Tibial nerve (tissue), 4 donors: ENCODE measurements at regions not wholly inside any gene's neighbourhood (a gene's known extent, or its start where the extent isn't known, plus 50 kb on each side); places are given as distances from the start of the nearest gene placed in this dataset.

Experiments used
- DNase-seq, 2 donors: peaks; one replicate each; pipeline ENCODE4 v3.0.0-alpha.2; 2019; ENCODE audit warnings: low spot score in 2 of 2
- H3K27ac ChIP-seq, 4 donors: fragments of 200-600 bp; sonication (generic) in 3 of 4; one replicate each; pipeline ENCODE4 v1.5.1; 2017 to 2019; ENCODE audit warnings: mild to moderate bottlenecking in 1 of 4
- H3K27me3 ChIP-seq, 2 donors: fragments of 200-600 bp; sonication (generic) in 1 of 2; one replicate each; pipeline versions ENCODE4 v1.5.1 to v1.6.0; 2017 to 2019
- H3K36me3 ChIP-seq, 3 donors: fragments of 200-600 bp; sonication (generic); one replicate each; pipeline ENCODE4 v1.5.1; 2018 to 2019
- H3K4me1 ChIP-seq, 4 donors: fragments of 200-600 bp; sonication (generic) in 3 of 4; one replicate each; pipeline ENCODE4 v1.5.1; 2017 to 2019
- H3K4me3 ChIP-seq, 4 donors: fragments of 200-600 bp; sonication (generic) in 3 of 4; one replicate each; pipeline ENCODE4 v1.5.1; 2017 to 2019; ENCODE audit warnings: mild to moderate bottlenecking in 1 of 4, moderate library complexity in 1 of 4
- H3K9me3 ChIP-seq, 4 donors: fragments of 200-600 bp; sonication (generic) in 3 of 4; one replicate each; pipeline ENCODE4 v1.5.1; 2017 to 2019
- CTCF ChIP-seq, 5 experiments: fragments of 200-600 bp in 3 of 5; fragments of 450-650 bp in 2 of 5; sonication (generic) in 3 of 5; IDR thresholded peaks; one replicate each; pipeline ENCODE4 v1.5.1; 2016 to 2019; ENCODE audit warnings: antibody characterized with exemption in 5 of 5, mild to moderate bottlenecking in 3 of 5, moderate library complexity in 2 of 5
- EP300 ChIP-seq, 2 donors: sonication (generic); formaldehyde crosslinking; IDR thresholded peaks; one replicate each; pipeline ENCODE4 v1.6.1; 2017; ENCODE audit warnings: antibody characterized with exemption in 2 of 2, mild to moderate bottlenecking in 1 of 2
- POLR2A ChIP-seq, 2 donors: fragments of 450-650 bp; IDR thresholded peaks; one replicate each; pipeline ENCODE4 v1.6.1; 2017; ENCODE audit warnings: antibody characterized with exemption in 2 of 2, mild to moderate bottlenecking in 2 of 2, moderate library complexity in 2 of 2
- WGBS, 2 donors: methylation state at CpG; one replicate each; pipeline ENCODE4 v1.1.5; 2018; 5-methylcytosine and 5-hydroxymethylcytosine counted together

DNA sequence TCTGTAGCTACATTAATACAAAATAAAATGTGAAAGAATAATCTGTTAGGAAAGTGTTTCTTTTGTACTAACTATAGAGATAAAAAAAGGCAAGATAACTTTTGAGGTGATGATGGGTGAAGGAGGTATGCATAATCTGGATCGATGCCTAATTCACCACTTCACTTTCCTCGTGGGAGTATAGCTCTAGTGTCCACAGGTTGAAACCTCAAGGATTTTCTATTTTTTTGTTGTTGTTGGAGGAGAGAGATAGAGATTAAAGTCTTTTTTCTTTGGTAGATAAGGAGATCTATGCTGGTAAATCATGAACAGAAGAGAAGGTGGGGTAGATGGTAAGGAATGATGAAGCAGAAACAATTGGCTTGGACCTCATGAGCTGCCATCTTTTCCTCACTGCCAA, 635.3 kb upstream of the ZEB2 start:
- peaks cover 0 to 28% (median 6%) of the 10 kb centered on the region in 4 donors for H3K4me1 ChIP-seq
- TF ChIP-seq CTCF (IDR thresholded peaks at IDR 0.05) (no peak), EP300 (IDR thresholded peaks at IDR 0.05) (no peak), POLR2A (IDR thresholded peaks at IDR 0.05) (no peak)
- no peaks in the 10 kb centered on the region for H3K36me3 ChIP-seq
- H3K4me3 ChIP-seq, result no peak overlapping the region
- no peak for DNase-seq
- 77 to 90% methylated on average over 2 of the region's 2 CpGs for WGBS, 2 donors
- H3K27ac ChIP-seq, result peak overlapping the region in 1 of 4 donors; percentile 2
- H3K27me3 ChIP-seq, result no peaks in the 10 kb centered on the region
- H3K9me3 ChIP-seq, result peaks cover 0 to 10% (median 0%) of the 10 kb centered on the region in 4 donors

DNA sequence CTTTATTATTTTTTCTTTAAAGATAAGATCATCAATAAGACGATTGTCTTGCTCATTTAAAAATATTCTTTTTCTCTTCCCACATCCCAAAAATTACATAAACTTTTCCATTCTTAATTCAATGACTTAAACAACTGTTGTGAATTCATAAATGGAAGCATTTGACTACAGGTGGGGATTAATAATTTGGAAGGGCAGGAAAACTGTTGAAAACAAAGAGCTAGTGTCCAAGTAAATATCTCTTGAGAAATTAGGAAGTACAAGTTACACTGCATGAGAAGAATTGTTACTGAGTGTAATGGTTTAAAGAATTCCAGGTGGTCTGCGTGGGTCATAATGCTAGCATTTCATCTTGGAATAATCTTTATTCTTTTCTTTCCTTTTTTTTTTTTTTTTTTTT, 634.8 kb upstream of the ZEB2 start:
- Histone ChIP-seq H3K9me3 (peaks cover 0 to 10% (median 0%) of the 10 kb centered on the region in 4 donors), H3K4me1 (peaks cover 0 to 27% (median 6%) of the 10 kb centered on the region in 4 donors), H3K27me3 (no peaks in the 10 kb centered on the region), H3K27ac (no peak overlapping the region), H3K4me3 (no peak overlapping the region), H3K36me3 (no peaks in the 10 kb centered on the region)
- DNase-seq, result no peak
- TF ChIP-seq CTCF (IDR thresholded peaks at IDR 0.05) (no peak), POLR2A (IDR thresholded peaks at IDR 0.05) (no peak), EP300 (IDR thresholded peaks at IDR 0.05) (no peak)
- WGBS, 2 donors, result 69 to 77% methylated on average over 2 of the region's 2 CpGs

DNA sequence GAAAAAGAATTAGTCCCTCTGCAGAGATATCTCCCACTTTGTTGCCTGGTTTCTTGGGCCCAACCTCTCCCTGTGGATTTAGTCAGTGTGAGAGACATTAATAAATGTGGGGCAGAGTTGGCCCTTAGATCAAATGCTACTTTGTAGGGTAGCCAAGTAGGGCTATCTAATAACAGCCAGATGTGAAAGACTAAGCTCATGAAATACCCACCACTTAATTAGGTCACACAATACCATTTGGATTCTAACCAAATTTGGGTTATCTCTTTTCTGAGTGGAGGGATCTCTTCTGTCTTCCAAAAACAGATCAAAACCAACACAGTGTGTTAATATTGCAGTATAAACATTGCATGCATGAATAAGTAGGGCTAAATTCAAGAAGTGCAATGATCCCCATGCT, 626.8 kb upstream of the ZEB2 start:
- no peak overlapping the region for H3K27ac ChIP-seq
- H3K4me3 ChIP-seq, result no peak overlapping the region
- H3K4me1 ChIP-seq, result no peaks in the 10 kb centered on the region
- H3K36me3 ChIP-seq, result no peaks in the 10 kb centered on the region
- H3K27me3 ChIP-seq, result no peaks in the 10 kb centered on the region
- TF ChIP-seq CTCF (IDR thresholded peaks at IDR 0.05) (no peak), POLR2A (IDR thresholded peaks at IDR 0.05) (no peak), EP300 (IDR thresholded peaks at IDR 0.05) (no peak)
- peaks cover 0 to 9% (median 0%) of the 10 kb centered on the region in 4 donors for H3K9me3 ChIP-seq
- DNase-seq, result no peak

GRCh38 chr2:145144131-145144728, 624.3 kb upstream of the ZEB2 start:
- TF ChIP-seq EP300 (IDR thresholded peaks at IDR 0.05) (no peak), CTCF (IDR thresholded peaks at IDR 0.05) (no peak), POLR2A (IDR thresholded peaks at IDR 0.05) (no peak)
- Histone ChIP-seq H3K4me1 (no peaks in the 10 kb centered on the region), H3K4me3 (no peak overlapping the region), H3K9me3 (peaks cover 0 to 8% (median 0%) of the 10 kb centered on the region in 4 donors), H3K27ac (no peak overlapping the region), H3K36me3 (no peaks in the 10 kb centered on the region), H3K27me3 (no peaks in the 10 kb centered on the region)
- DNase-seq, result no peak
- WGBS, 2 donors, result 96 to 98% methylated on average over 3 of the region's 3 CpGs

DNA sequence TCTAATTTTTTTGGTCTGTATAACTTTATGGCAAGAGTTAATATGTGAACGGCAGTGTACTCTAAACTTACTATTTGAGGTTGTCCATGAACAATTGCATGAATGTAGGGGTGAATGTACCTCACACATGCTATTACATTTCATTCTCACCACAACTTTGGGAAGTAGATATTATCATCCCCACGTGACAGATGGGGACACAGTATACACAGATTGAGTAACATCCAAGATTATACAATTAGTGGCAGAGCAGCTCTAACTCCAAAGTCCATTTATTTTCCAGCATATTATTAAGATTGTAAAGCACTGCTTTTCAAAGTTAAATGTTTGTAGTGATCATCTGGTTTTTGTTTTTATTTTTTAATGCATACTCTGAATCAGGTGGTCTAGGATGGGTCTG, 622.1 kb upstream of the ZEB2 start:
- Histone ChIP-seq H3K27ac (no peak overlapping the region), H3K27me3 (no peaks in the 10 kb centered on the region), H3K4me1 (no peaks in the 10 kb centered on the region), H3K9me3 (peaks cover 0 to 3% (median 0%) of the 10 kb centered on the region in 4 donors), H3K4me3 (no peak overlapping the region), H3K36me3 (no peaks in the 10 kb centered on the region)
- TF ChIP-seq CTCF (IDR thresholded peaks at IDR 0.05) (no peak), EP300 (IDR thresholded peaks at IDR 0.05) (no peak)
- DNase-seq, result peak in 1 of 2 donors; percentile 17
- 83 to 85% methylated on average over 2 of the region's 2 CpGs for WGBS, 2 donors
